ENCODE measurements at regions not wholly inside any gene's neighbourhood (a gene's known extent, or its start where the extent isn't known, plus 50 kb on each side); places are given as distances from the start of the nearest gene placed in this dataset.
"Not testable (repeated sequence)": the region's sequence is repeated elsewhere in the genome, so short reads cannot be mapped to it uniquely, and the experiment has no call there.

DNA sequence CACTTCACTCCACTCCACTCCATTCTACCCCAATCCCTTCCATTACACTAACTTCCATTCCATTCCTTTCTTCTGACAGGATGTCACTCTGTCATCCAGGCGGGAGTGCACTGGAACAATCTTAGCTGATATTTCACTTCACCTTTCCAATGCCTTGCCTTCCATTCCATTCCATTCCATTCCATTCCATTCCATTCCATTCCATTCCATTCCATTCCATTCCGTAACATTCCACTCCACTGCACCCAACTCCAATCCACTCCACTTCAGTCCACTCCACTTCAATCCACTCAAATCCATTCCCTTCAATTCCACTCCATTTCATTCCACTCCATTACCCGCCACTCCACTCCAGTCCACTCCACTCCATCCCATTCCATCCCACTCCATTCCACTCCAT lies 1099.4 kb downstream of the TSPY10 start:
- DNase-seq = peak; percentile 41 to 85 (median 42)

DNA sequence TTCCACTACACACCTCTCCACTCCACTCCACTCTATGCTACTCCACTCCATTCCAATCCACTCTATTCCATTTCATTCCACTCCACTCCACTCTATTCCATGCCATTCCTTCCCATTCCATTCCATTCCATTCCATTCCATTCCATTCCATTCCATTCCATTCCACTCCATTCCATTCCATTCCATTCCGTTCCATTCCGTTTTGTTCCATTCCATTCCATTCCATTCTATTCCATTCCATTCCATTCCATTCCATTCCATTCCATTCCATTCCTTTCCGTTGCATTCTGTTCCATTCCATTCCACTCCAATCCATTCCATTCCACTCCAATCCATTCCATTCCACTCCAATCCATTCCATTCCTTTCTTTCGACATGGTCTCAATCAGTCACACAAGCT lies 1121.1 kb downstream of the TSPY10 start:
- DNase-seq = not testable (repeated sequence)

DNA sequence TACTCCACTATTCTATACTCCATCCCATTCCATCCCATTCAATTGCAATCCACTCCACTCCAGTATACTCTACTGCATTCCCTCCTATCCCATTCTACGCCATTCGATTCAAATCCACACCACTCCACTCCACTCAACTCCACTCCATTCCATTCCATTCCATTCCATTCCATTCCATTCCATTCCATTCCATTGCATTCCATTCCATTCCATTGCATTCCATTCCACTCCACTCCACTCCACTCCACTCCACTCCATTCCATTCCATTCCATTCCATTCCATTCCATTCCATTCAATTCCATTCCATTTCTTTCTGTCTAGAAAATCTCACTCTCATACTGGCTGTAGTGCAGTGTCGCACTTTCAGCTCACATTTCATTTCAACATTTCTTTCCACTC lies 1129.4 kb downstream of the TSPY10 start:
- DNase-seq = not testable (repeated sequence)

DNA sequence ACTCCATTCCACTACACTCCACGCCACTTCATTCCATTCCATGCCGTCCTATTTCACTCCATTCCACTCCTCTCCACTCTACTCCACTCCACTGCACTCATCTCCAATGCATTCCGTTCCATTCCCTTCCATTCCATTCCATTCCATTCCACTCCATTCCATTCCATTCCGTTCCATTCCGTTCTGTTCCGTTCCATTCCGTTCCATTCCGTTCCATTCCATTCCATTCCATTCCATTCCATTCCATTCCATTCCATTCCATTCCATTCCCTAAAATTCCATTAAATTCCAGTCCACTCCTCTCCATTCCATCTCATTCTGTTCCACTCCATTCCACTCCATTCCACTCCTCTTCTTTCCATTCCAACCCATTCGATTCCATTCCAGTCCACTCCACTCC lies 1139.1 kb downstream of the TSPY10 start:
- DNase-seq = no peak

DNA sequence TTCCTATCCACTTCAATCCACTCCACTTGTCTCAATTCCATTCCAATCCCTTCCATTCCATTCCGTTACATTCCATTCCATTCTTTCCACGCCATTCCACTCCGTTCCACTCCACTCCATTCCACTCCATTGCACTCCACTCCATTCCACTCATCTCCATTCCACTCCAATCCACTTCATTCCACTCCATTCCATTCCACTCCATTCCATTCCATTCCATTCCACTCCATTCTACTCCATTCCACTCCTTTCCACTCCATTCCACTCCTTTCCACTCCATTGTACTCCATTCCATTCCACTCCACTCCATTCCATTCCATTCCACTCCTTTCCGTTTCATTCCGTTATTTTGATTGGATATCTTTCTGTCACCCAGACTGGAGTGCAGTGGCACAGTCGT lies 1158.7 kb downstream of the TSPY10 start:
- DNase-seq = no peak
